ENCODE measurements at regions not wholly inside any gene's neighbourhood (a gene's known extent, or its start where the extent isn't known, plus 50 kb on each side); places are given as distances from the start of the nearest gene placed in this dataset.
"Not testable (repeated sequence)": the region's sequence is repeated elsewhere in the genome, so short reads cannot be mapped to it uniquely, and the experiment has no call there.

- not testable (repeated sequence) for H3K27me3 ChIP-seq (ENCODE audit: control insufficient read depth, insufficient read depth, low read length); H3K4me3 ChIP-seq (ENCODE audit: insufficient read depth, low read depth, low read length); H3K36me3 ChIP-seq (replicated peaks; ENCODE audit: control insufficient read depth, insufficient read depth, low read length); DNase-seq
Observed at GRCh38 chr4:38338939-38339338, 325.1 kb upstream of the KLF3 start.

GRCh38 chr4:38343608-38344007 lies 320.4 kb upstream of the KLF3 start:
- no peaks in the 10 kb centered on the region for H3K27me3 ChIP-seq (ENCODE audit: control insufficient read depth, insufficient read depth, low read length)
- H3K36me3 ChIP-seq (replicated peaks; ENCODE audit: control insufficient read depth, insufficient read depth, low read length) = no peaks in the 10 kb centered on the region
- DNase-seq = no peak
- no peak overlapping the region for H3K4me3 ChIP-seq (ENCODE audit: insufficient read depth, low read depth, low read length)

- H3K27me3 ChIP-seq (ENCODE audit: control insufficient read depth, insufficient read depth, low read length) = no peaks in the 10 kb centered on the region
- H3K36me3 ChIP-seq (replicated peaks; ENCODE audit: control insufficient read depth, insufficient read depth, low read length) = no peaks in the 10 kb centered on the region
- no peak for DNase-seq
- H3K4me3 ChIP-seq (ENCODE audit: insufficient read depth, low read depth, low read length) = no peak overlapping the region
Observed at GRCh38 chr4:38344929-38345328, 319.1 kb upstream of the KLF3 start.

- no peak for DNase-seq
Observed at GRCh38 chr4:38347251-38347650, 316.7 kb upstream of the KLF3 start.

GRCh38 chr4:38354421-38354820 lies 309.6 kb upstream of the KLF3 start:
- H3K36me3 ChIP-seq (replicated peaks; ENCODE audit: control insufficient read depth, insufficient read depth, low read length) = no peaks in the 10 kb centered on the region
- no peak for DNase-seq
- no peak overlapping the region for H3K4me3 ChIP-seq (ENCODE audit: insufficient read depth, low read depth, low read length)
- no peaks in the 10 kb centered on the region for H3K27me3 ChIP-seq (ENCODE audit: control insufficient read depth, insufficient read depth, low read length)

More at GRCh38 chr4:38347251-38347650, 316.7 kb upstream of the KLF3 start:
- H3K27me3 ChIP-seq (ENCODE audit: control insufficient read depth, insufficient read depth, low read length) = no peaks in the 10 kb centered on the region
- no peak overlapping the region for H3K4me3 ChIP-seq (ENCODE audit: insufficient read depth, low read depth, low read length)
- H3K36me3 ChIP-seq (replicated peaks; ENCODE audit: control insufficient read depth, insufficient read depth, low read length) = no peaks in the 10 kb centered on the region

- Histone ChIP-seq H3K36me3 (replicated peaks; ENCODE audit: control insufficient read depth, insufficient read depth, low read length) (no peaks in the 10 kb centered on the region), H3K4me3 (ENCODE audit: insufficient read depth, low read depth, low read length) (no peak overlapping the region), H3K27me3 (ENCODE audit: control insufficient read depth, insufficient read depth, low read length) (no peaks in the 10 kb centered on the region)
- DNase-seq = no peak
Observed at GRCh38 chr4:38354872-38355271, 309.1 kb upstream of the KLF3 start.

GRCh38 chr4:38356686-38357085 lies 307.3 kb upstream of the KLF3 start:
- no peak for DNase-seq
- no peaks in the 10 kb centered on the region for H3K36me3 ChIP-seq (replicated peaks; ENCODE audit: control insufficient read depth, insufficient read depth, low read length)
- H3K27me3 ChIP-seq (ENCODE audit: control insufficient read depth, insufficient read depth, low read length) = no peaks in the 10 kb centered on the region

GRCh38 chr4:38357546-38357945 lies 306.5 kb upstream of the KLF3 start:
- Histone ChIP-seq H3K36me3 (replicated peaks; ENCODE audit: control insufficient read depth, insufficient read depth, low read length) (no peaks in the 10 kb centered on the region), H3K27me3 (ENCODE audit: control insufficient read depth, insufficient read depth, low read length) (no peaks in the 10 kb centered on the region), H3K4me3 (ENCODE audit: insufficient read depth, low read depth, low read length) (no peak overlapping the region)
- no peak for DNase-seq

More at GRCh38 chr4:38356686-38357085, 307.3 kb upstream of the KLF3 start:
- no peak overlapping the region for H3K4me3 ChIP-seq (ENCODE audit: insufficient read depth, low read depth, low read length)

GRCh38 chr4:38359113-38359512 lies 304.9 kb upstream of the KLF3 start:
- Histone ChIP-seq H3K4me3 (ENCODE audit: insufficient read depth, low read depth, low read length) (no peak overlapping the region), H3K27me3 (ENCODE audit: control insufficient read depth, insufficient read depth, low read length) (no peaks in the 10 kb centered on the region), H3K36me3 (replicated peaks; ENCODE audit: control insufficient read depth, insufficient read depth, low read length) (no peaks in the 10 kb centered on the region)
- DNase-seq = no peak

- no peak for DNase-seq
- Histone ChIP-seq H3K36me3 (replicated peaks; ENCODE audit: control insufficient read depth, insufficient read depth, low read length) (no peaks in the 10 kb centered on the region), H3K4me3 (ENCODE audit: insufficient read depth, low read depth, low read length) (no peak overlapping the region), H3K27me3 (ENCODE audit: control insufficient read depth, insufficient read depth, low read length) (no peaks in the 10 kb centered on the region)
Observed at GRCh38 chr4:38360201-38360600, 303.8 kb upstream of the KLF3 start.

GRCh38 chr4:38364383-38364963 lies 299.5 kb upstream of the KLF3 start:
- no peak for DNase-seq
- Histone ChIP-seq H3K36me3 (replicated peaks; ENCODE audit: control insufficient read depth, insufficient read depth, low read length) (no peaks in the 10 kb centered on the region), H3K4me3 (ENCODE audit: insufficient read depth, low read depth, low read length) (no peak overlapping the region), H3K27me3 (ENCODE audit: control insufficient read depth, insufficient read depth, low read length) (no peaks in the 10 kb centered on the region)

- Histone ChIP-seq H3K36me3 (replicated peaks; ENCODE audit: control insufficient read depth, insufficient read depth, low read length) (no peaks in the 10 kb centered on the region), H3K4me3 (ENCODE audit: insufficient read depth, low read depth, low read length) (no peak overlapping the region), H3K27me3 (ENCODE audit: control insufficient read depth, insufficient read depth, low read length) (no peaks in the 10 kb centered on the region)
- DNase-seq = no peak
Observed at GRCh38 chr4:38365261-38365660, 298.7 kb upstream of the KLF3 start.

GRCh38 chr4:38365748-38366310 lies 298.2 kb upstream of the KLF3 start:
- Histone ChIP-seq H3K36me3 (replicated peaks; ENCODE audit: control insufficient read depth, insufficient read depth, low read length) (no peaks in the 10 kb centered on the region), H3K27me3 (ENCODE audit: control insufficient read depth, insufficient read depth, low read length) (no peaks in the 10 kb centered on the region), H3K4me3 (ENCODE audit: insufficient read depth, low read depth, low read length) (no peak overlapping the region)
- DNase-seq = no peak

- Histone ChIP-seq H3K36me3 (replicated peaks; ENCODE audit: control insufficient read depth, insufficient read depth, low read length) (no peaks in the 10 kb centered on the region), H3K27me3 (ENCODE audit: control insufficient read depth, insufficient read depth, low read length) (no peaks in the 10 kb centered on the region), H3K4me3 (ENCODE audit: insufficient read depth, low read depth, low read length) (no peak overlapping the region)
- DNase-seq = no peak
Observed at GRCh38 chr4:38366456-38366855, 297.5 kb upstream of the KLF3 start.

GRCh38 chr4:38366997-38367396 lies 297.0 kb upstream of the KLF3 start:
- H3K27me3 ChIP-seq (ENCODE audit: control insufficient read depth, insufficient read depth, low read length) = no peaks in the 10 kb centered on the region
- no peak for DNase-seq
- H3K36me3 ChIP-seq (replicated peaks; ENCODE audit: control insufficient read depth, insufficient read depth, low read length) = no peaks in the 10 kb centered on the region

More at GRCh38 chr4:38366997-38367396, 297.0 kb upstream of the KLF3 start:
- H3K4me3 ChIP-seq (ENCODE audit: insufficient read depth, low read depth, low read length) = no peak overlapping the region
